ENCODE measurements at regions not wholly inside any gene's neighbourhood (a gene's known extent, or its start where the extent isn't known, plus 50 kb on each side); places are given as distances from the start of the nearest gene placed in this dataset.

DNA sequence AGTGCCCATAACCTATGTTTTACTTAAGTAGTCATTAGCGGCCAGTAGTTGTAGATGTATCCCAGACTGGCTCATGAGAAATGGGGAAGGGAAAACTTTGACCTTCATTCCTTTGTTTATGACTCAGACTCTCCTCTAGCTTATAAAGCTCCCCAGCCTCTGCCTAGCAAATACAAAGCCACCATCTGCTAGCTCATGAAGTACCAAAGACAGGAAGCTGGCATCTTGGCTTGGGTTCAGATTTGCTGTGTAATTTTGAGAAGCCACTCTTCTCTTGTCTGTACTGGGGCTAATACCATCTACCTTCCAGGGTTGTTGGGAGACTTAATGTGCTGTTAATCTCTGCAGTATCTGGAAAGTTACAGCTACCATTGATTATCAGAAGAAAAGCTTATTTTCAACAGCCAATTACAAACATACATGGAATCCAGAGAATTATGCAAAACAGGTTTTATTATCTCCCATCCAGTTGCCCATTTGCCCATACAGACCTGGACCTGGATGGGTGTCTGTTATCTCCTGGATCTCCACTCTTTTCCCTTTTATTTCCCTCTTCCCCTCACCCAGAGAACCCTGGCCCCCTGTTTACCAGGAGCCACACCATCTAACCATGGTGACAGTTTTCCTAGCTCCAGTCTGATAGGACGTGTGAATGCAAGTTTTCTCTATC is 153.8 kb downstream of the SEMA6D start:
- Mint-ChIP-seq H3K4me3 (no peak overlapping the region), H3K9me3 (peaks cover 4% of the 10 kb centered on the region), H3K27me3 (no peaks in the 10 kb centered on the region), H3K27ac (no peak overlapping the region), H3K36me3 (no peaks in the 10 kb centered on the region), H3K4me1 (ENCODE audit: unreplicated experiment) (peaks cover 9% of the 10 kb centered on the region)
- TF ChIP-seq, protein P1, sequence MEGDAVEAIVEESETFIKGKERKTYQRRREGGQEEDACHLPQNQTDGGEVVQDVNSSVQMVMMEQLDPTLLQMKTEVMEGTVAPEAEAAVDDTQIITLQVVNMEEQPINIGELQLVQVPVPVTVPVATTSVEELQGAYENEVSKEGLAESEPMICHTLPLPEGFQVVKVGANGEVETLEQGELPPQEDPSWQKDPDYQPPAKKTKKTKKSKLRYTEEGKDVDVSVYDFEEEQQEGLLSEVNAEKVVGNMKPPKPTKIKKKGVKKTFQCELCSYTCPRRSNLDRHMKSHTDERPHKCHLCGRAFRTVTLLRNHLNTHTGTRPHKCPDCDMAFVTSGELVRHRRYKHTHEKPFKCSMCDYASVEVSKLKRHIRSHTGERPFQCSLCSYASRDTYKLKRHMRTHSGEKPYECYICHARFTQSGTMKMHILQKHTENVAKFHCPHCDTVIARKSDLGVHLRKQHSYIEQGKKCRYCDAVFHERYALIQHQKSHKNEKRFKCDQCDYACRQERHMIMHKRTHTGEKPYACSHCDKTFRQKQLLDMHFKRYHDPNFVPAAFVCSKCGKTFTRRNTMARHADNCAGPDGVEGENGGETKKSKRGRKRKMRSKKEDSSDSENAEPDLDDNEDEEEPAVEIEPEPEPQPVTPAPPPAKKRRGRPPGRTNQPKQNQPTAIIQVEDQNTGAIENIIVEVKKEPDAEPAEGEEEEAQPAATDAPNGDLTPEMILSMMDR (conservative IDR thresholded peaks at IDR 0.05): no peak
- no peak for DNase-seq (ENCODE audit: extremely low spot score, unreplicated experiment)

DNA sequence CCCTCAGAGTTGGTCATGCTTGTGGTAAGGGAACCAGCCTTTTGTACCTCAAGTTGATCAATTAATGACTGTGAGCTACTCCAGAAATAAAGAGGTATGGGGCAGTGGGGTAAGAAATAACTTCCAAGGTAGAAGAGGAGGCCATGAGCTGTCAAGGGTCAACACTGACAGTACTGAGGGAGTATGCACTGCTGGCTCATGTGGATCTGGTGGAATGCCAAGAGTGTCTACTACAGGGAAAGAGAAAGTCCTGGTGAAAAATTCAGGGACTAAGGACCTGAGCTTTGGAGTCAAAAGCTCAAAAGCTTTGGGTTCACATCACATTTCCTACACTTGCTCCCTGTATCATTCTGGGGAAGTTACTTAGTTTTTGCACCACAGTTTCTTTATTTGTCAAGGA is 154.9 kb downstream of the SEMA6D start:
- Mint-ChIP-seq H3K9me3 (peaks cover 4% of the 10 kb centered on the region), H3K27me3 (no peaks in the 10 kb centered on the region), H3K36me3 (no peaks in the 10 kb centered on the region), H3K27ac (no peak overlapping the region), H3K4me3 (no peak overlapping the region), H3K4me1 (ENCODE audit: unreplicated experiment) (peaks cover 9% of the 10 kb centered on the region)
- TF ChIP-seq, protein P1 (conservative IDR thresholded peaks at IDR 0.05): no peak
- DNase-seq (ENCODE audit: extremely low spot score, unreplicated experiment): no peak

DNA sequence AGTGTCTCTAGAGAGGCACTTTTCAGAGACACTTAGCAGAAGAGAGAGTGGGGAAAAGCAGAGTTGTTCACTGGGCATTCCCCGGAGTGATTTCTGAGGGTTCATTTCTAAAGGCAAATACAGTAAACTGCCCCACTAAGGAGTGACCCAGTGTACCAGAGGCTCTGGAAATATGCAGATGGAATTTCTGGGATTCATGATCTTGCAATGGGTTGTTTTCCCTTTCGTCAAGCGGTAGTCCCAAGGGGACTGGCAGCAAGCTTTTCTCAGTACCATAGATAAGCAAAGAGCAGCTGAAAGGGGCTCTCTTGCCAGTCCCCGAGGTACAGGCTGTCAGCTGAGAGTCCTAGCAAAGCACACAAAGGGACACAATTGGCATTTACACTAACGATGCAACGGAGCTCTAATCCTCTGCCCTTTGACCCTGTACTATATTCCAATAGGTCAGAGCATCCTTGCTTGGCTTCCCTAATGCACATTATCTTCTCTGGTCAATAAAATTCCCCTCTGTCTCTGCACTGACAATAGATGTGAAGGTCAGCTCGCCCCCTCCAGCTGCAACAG is 155.6 kb downstream of the SEMA6D start:
- no peaks in the 10 kb centered on the region for H3K27me3 Mint-ChIP-seq
- H3K4me1 Mint-ChIP-seq (ENCODE audit: unreplicated experiment): peaks cover 9% of the 10 kb centered on the region
- DNase-seq (ENCODE audit: extremely low spot score, unreplicated experiment): no peak
- no peak overlapping the region for H3K4me3 Mint-ChIP-seq
- TF ChIP-seq, protein P1 (conservative IDR thresholded peaks at IDR 0.05): no peak
- peaks cover 4% of the 10 kb centered on the region for H3K9me3 Mint-ChIP-seq
- H3K27ac Mint-ChIP-seq: no peak overlapping the region
- no peaks in the 10 kb centered on the region for H3K36me3 Mint-ChIP-seq

DNA sequence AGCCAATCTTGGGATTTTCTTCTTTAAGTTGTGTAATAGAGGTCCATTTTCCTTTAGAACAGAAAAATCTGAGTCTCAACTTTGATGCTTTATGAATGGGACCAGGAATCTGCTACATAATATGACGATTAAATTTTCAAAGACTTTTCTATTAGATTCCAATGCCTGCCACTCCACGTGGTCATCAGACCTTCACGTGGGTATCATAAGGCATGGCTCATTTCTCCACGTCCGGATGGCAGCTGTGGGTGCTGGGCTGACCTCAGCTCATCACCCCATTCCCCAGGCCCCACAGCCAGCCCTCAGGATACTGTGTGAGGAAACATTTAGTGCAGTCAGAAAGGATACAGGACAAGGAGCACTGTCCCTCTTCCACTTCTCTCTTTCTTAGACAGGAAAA is 159.7 kb downstream of the SEMA6D start:
- Mint-ChIP-seq H3K4me3 (no peak overlapping the region), H3K4me1 (ENCODE audit: unreplicated experiment) (peaks cover 9% of the 10 kb centered on the region), H3K27me3 (no peaks in the 10 kb centered on the region), H3K36me3 (no peaks in the 10 kb centered on the region), H3K9me3 (peaks cover 5% of the 10 kb centered on the region), H3K27ac (no peak overlapping the region)
- TF ChIP-seq, protein P1 (conservative IDR thresholded peaks at IDR 0.05): no peak
- DNase-seq (ENCODE audit: extremely low spot score, unreplicated experiment): no peak

DNA sequence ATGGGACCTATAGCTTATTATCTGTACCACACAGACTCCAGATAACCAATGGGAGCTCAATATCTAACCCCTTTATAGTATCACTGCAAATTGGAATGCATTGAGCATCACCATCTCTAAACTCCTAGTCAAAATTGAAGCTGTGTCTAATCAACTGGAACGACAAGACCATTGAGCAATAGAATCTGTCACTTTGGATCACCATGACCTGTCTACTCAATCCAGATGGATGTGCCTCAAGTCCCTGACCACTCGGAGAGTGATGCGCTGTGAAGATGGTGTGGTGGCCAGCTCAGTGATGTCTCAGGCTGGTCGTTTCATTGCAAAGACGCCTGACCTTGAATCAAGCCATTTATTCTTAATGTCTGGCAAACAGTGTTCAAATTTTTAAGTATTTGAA is 160.5 kb downstream of the SEMA6D start:
- Mint-ChIP-seq H3K27me3 (no peaks in the 10 kb centered on the region), H3K36me3 (no peaks in the 10 kb centered on the region), H3K27ac (no peak overlapping the region), H3K9me3 (peaks cover 5% of the 10 kb centered on the region), H3K4me1 (ENCODE audit: unreplicated experiment) (peaks cover 6% of the 10 kb centered on the region), H3K4me3 (no peak overlapping the region)
- no peak for DNase-seq (ENCODE audit: extremely low spot score, unreplicated experiment)
- TF ChIP-seq, protein P1 (conservative IDR thresholded peaks at IDR 0.05): no peak

Data from type B pancreatic cell (in vitro differentiated cells).